Peyer's patch (tissue), 4 donors: ENCODE measurements at regions not wholly inside any gene's neighbourhood (a gene's known extent, or its start where the extent isn't known, plus 50 kb on each side); places are given as distances from the start of the nearest gene placed in this dataset.

ENCODE experiments used
- POLR2A ChIP-seq, 2 donors: fragments of 450-650 bp; IDR thresholded peaks; one replicate each; pipeline ENCODE4 v1.5.1; 2017; ENCODE audit warnings: antibody characterized with exemption in 2 of 2, mild to moderate bottlenecking in 2 of 2, moderate library complexity in 2 of 2
- TF ChIP-seq, protein P1 (sequence below), 6 experiments: fragments of 450-650 bp in 4 of 6; fragments of 200-600 bp in 2 of 6; sonication (generic) in 1 of 6; IDR thresholded peaks; one replicate each; pipeline ENCODE4 v1.5.1; 2017 to 2019; ENCODE audit warnings: antibody characterized with exemption in 6 of 6, mild to moderate bottlenecking in 3 of 6, moderate library complexity in 1 of 6

GRCh38 chr6:92361990-92362389 lies 1057.4 kb downstream of the EPHA7 start:
- TF ChIP-seq, protein P1, sequence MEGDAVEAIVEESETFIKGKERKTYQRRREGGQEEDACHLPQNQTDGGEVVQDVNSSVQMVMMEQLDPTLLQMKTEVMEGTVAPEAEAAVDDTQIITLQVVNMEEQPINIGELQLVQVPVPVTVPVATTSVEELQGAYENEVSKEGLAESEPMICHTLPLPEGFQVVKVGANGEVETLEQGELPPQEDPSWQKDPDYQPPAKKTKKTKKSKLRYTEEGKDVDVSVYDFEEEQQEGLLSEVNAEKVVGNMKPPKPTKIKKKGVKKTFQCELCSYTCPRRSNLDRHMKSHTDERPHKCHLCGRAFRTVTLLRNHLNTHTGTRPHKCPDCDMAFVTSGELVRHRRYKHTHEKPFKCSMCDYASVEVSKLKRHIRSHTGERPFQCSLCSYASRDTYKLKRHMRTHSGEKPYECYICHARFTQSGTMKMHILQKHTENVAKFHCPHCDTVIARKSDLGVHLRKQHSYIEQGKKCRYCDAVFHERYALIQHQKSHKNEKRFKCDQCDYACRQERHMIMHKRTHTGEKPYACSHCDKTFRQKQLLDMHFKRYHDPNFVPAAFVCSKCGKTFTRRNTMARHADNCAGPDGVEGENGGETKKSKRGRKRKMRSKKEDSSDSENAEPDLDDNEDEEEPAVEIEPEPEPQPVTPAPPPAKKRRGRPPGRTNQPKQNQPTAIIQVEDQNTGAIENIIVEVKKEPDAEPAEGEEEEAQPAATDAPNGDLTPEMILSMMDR (IDR thresholded peaks at IDR 0.05): no peak
- no peak for TF ChIP-seq POLR2A (IDR thresholded peaks at IDR 0.05)
